ENCODE measurements at regions not wholly inside any gene's neighbourhood (a gene's known extent, or its start where the extent isn't known, plus 50 kb on each side); places are given as distances from the start of the nearest gene placed in this dataset.

- no peak overlapping the region for H3K4me3 ChIP-seq (ENCODE audit: low read depth, low read length)
- DNase-seq (ENCODE audit: low read depth) = no peak
- TF ChIP-seq CTCF (conservative IDR thresholded peaks at IDR 0.05; ENCODE audit: low read depth, low read length) = no peak
Observed at GRCh38 chr2:17000184-17000482, 334.5 kb upstream of the CYRIA start.

- DNase-seq (ENCODE audit: low read depth) = no peak
- H3K4me3 ChIP-seq (ENCODE audit: low read depth, low read length) = no peak overlapping the region
- no peak for TF ChIP-seq CTCF (conservative IDR thresholded peaks at IDR 0.05; ENCODE audit: low read depth, low read length)
Observed at GRCh38 chr2:16999347-17000183, 333.9 kb upstream of the CYRIA start.

GRCh38 chr2:16978301-16978700 lies 312.7 kb upstream of the CYRIA start:
- TF ChIP-seq CTCF (conservative IDR thresholded peaks at IDR 0.05; ENCODE audit: low read depth, low read length) = no peak
- no peak for DNase-seq (ENCODE audit: low read depth)
- no peak overlapping the region for H3K4me3 ChIP-seq (ENCODE audit: low read depth, low read length)

- H3K4me3 ChIP-seq (ENCODE audit: low read depth, low read length) = no peak overlapping the region
- TF ChIP-seq CTCF (conservative IDR thresholded peaks at IDR 0.05; ENCODE audit: low read depth, low read length) = no peak
- DNase-seq (ENCODE audit: low read depth) = no peak
Observed at GRCh38 chr2:16974688-16975087, 309.1 kb upstream of the CYRIA start.

GRCh38 chr2:16973586-16974286 lies 308.1 kb upstream of the CYRIA start:
- H3K4me3 ChIP-seq (ENCODE audit: low read depth, low read length) = no peak overlapping the region
- DNase-seq (ENCODE audit: low read depth) = no peak
- no peak for TF ChIP-seq CTCF (conservative IDR thresholded peaks at IDR 0.05; ENCODE audit: low read depth, low read length)

- DNase-seq (ENCODE audit: low read depth) = no peak
- no peak overlapping the region for H3K4me3 ChIP-seq (ENCODE audit: low read depth, low read length)
- TF ChIP-seq CTCF (conservative IDR thresholded peaks at IDR 0.05; ENCODE audit: low read depth, low read length) = no peak
Observed at GRCh38 chr2:16972276-16972675, 306.6 kb upstream of the CYRIA start.
